NCI-H69 (cell line): ENCODE measurements at regions not wholly inside any gene's neighbourhood (a gene's known extent, or its start where the extent isn't known, plus 50 kb on each side); places are given as distances from the start of the nearest gene placed in this dataset.
"Not testable (repeated sequence)": the region's sequence is repeated elsewhere in the genome, so short reads cannot be mapped to it uniquely, and the experiment has no call there.

Experiments used
- DNase-seq: peaks from one replicate; lab custom pipeline; 2025; lab: John Stamatoyannopoulos, UW

- no peak for DNase-seq
These were observed 122.8 kb upstream of the NOCT start for GRCh38 chr4:138892483-138893407.

GRCh38 chr4:138891631-138892031 lies 124.0 kb upstream of the NOCT start:
- peak; percentile 67 for DNase-seq

- peak; percentile 67 for DNase-seq
These were observed 124.5 kb upstream of the NOCT start for GRCh38 chr4:138890891-138891570.

- DNase-seq = no peak
These were observed 126.4 kb upstream of the NOCT start for GRCh38 chr4:138889216-138889615.

- no peak for DNase-seq
These were observed 127.8 kb upstream of the NOCT start for GRCh38 chr4:138887741-138888140.

- DNase-seq = no peak
These were observed 128.2 kb upstream of the NOCT start for GRCh38 chr4:138887341-138887740.

- no peak for DNase-seq
These were observed 135.8 kb upstream of the NOCT start for GRCh38 chr4:138879757-138880156.

- no peak for DNase-seq
These were observed 139.5 kb upstream of the NOCT start for GRCh38 chr4:138875891-138876608.

- no peak for DNase-seq
These were observed 144.1 kb upstream of the NOCT start for GRCh38 chr4:138871555-138871875.

GRCh38 chr4:138870737-138871554 lies 144.6 kb upstream of the NOCT start:
- peak; percentile 84 for DNase-seq

GRCh38 chr4:138869631-138870030 lies 145.9 kb upstream of the NOCT start:
- peak; percentile 16 for DNase-seq

GRCh38 chr4:138869165-138869564 lies 146.4 kb upstream of the NOCT start:
- no peak for DNase-seq

- peak; percentile 38 for DNase-seq
These were observed 147.0 kb upstream of the NOCT start for GRCh38 chr4:138868562-138868961.

GRCh38 chr4:138867404-138867803 lies 148.2 kb upstream of the NOCT start:
- DNase-seq = no peak

GRCh38 chr4:138866314-138866713 lies 149.3 kb upstream of the NOCT start:
- DNase-seq = peak; percentile 14

- peak; percentile 56 for DNase-seq
These were observed 149.8 kb upstream of the NOCT start for GRCh38 chr4:138865765-138866164.

- DNase-seq = peak; percentile 72
These were observed 150.4 kb upstream of the NOCT start for GRCh38 chr4:138864961-138865720.

- no peak for DNase-seq
These were observed 152.4 kb upstream of the NOCT start for GRCh38 chr4:138863160-138863559.

GRCh38 chr4:138861135-138861534 lies 154.4 kb upstream of the NOCT start:
- DNase-seq = no peak

- not testable (repeated sequence) for DNase-seq
These were observed 155.2 kb upstream of the NOCT start for GRCh38 chr4:138860357-138860756.

GRCh38 chr4:138859254-138859653 lies 156.3 kb upstream of the NOCT start:
- no peak for DNase-seq
